Glomerular endothelial cell (primary cell): ENCODE measurements at regions not wholly inside any gene's neighbourhood (a gene's known extent, or its start where the extent isn't known, plus 50 kb on each side); places are given as distances from the start of the nearest gene placed in this dataset.
"Not testable (repeated sequence)": the region's sequence is repeated elsewhere in the genome, so short reads cannot be mapped to it uniquely, and the experiment has no call there.

Experiments used
- DNase-seq: peaks from one replicate; pipeline ENCODE4 v3.0.0-alpha.2; 2011; ENCODE audit warnings: low read depth, low spot score; ENCODE audit errors: extremely low read depth

GRCh38 chr3:177336873-177337450, 139.7 kb upstream of the TBL1XR1 start:
- no peak for DNase-seq

DNA sequence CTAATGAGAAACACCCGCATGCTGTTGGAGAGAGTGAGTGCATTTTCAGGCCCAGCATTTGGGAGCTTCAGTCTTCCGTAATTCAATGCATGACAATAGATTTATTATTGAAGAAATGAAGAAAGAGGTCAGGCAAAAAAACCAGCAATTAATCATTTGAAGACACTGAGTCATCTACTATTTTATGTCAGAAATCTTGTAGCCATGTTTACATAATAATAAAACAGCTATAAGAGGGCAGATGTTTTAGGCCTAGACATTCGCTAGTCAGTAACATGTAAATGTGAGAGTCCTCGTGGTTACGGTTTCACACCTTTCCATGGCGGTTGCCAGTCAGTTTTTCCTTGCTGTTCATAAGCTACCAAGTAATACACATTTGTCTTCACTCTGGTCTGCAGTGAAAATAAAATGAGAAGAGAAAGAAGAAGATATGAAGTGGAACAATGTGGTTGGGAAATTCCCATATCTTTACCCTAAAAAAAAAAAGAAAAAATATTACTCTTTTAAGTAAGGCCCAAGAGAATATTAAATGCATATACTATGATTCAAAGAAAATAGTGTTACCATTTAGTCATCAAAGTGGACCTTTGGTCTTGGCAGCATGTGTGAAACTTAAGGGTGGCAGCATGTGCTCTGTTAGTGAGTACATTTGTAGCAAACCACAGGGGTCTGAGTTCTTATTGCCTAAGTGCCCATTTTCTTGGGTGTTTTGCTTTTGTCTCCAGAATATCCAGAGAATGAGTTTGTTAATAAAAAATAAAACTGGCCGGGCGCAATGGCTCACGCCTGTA, 140.5 kb upstream of the TBL1XR1 start:
- DNase-seq = no peak

DNA sequence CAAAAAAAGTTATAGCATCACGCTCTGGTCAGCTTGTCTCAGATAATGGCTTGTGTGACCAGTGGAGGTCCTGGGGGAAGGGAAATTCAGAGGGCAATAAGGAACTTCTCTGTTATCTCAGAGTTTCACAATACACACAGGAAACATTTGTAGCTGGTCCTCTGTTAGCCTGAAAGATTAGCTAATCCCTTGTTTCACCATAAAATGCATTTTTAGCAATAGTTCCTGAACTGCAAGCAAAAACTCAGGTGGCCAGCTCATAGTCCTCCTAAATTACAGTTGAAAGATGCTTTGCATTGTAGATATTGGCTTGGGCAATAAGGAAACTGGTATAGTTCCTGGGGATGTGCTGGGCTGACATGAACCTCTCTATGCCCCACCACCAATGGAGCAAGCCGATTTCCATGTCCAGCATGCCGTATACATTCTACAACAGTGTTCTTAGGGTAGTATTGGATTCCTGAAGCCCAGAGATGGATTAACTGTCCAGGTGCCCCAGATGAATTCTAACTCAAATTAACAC, 141.5 kb upstream of the TBL1XR1 start:
- no peak for DNase-seq

DNA sequence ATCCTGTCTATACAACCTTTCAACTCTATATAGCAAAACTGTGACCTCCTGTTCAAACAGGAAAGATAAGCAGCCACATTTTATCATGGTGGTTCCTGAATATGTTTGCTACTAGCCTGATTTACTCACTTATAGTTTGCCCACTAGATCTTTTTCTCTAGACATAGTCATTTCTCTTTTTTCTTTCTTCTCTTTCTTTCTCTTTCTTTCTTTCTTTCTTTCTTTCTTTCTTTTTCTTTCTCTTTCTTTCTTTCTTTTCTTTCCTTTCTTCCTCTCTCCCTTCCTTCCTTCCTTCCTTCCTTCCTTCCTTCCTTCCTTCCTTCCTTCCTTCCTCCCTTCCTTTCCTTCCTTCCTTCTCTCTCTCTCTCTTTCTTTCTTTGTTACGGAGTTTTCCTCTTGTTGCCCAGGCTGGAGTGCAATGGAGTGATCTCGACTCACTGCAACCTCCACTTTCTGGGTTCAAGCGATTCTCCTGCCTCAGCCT, 142.0 kb upstream of the TBL1XR1 start:
- not testable (repeated sequence) for DNase-seq

GRCh38 chr3:177340243-177340830, 143.1 kb upstream of the TBL1XR1 start:
- no peak for DNase-seq

DNA sequence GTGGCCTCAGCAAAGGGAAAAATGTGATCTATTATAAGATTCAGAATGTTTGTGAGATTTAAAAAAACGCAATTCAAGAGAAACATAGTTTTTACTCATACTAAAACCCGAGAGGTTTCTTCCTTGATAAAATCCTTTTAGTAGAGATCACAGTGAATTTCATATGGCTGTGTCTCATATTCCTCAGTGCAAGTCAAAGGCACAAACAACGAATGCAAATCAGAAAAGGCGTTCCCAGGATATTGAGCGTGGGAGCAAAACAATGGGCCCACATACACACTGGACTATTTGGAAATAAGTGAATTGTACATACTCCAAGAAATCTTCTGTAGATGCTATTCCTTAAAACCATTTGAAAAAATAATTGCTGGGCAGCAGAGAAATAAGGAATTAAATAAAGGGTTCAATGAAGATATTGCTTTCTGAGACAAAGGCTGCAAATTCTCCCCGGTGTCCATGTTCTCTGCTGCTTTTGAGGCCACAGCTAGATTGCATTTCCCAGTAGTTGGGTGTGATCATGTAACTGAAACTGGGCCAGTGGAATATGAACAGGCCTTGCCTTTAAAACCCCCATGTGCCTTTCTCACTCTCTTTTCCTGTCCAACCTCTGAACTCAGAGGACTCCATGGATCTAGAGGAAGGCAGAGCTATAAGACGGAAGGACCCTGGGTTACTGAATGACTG, 144.6 kb upstream of the TBL1XR1 start:
- no peak for DNase-seq

DNA sequence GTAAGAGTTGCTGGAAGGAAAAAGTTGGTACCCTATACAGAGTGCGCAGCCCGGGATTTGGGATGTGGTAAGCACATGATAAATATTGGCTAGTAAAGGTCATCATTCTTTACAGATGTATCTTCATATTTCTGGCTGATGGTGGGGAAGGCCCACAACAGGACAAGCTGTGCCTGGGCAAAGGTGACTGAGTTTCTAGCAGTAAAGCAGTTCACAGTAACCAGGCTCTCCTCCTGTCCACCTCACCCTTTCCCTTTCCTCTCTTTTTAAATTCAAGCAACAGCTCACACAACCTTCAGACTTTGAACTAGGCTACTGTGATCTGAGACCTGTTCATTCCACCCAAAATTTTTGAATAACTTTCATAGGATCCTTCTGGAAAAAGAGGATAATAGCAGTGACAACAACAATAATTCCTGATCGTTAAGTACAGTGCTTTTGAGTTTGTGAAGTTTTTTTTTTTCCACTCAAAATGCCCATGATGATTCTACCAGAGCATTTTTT, 145.9 kb upstream of the TBL1XR1 start:
- DNase-seq = no peak

DNA sequence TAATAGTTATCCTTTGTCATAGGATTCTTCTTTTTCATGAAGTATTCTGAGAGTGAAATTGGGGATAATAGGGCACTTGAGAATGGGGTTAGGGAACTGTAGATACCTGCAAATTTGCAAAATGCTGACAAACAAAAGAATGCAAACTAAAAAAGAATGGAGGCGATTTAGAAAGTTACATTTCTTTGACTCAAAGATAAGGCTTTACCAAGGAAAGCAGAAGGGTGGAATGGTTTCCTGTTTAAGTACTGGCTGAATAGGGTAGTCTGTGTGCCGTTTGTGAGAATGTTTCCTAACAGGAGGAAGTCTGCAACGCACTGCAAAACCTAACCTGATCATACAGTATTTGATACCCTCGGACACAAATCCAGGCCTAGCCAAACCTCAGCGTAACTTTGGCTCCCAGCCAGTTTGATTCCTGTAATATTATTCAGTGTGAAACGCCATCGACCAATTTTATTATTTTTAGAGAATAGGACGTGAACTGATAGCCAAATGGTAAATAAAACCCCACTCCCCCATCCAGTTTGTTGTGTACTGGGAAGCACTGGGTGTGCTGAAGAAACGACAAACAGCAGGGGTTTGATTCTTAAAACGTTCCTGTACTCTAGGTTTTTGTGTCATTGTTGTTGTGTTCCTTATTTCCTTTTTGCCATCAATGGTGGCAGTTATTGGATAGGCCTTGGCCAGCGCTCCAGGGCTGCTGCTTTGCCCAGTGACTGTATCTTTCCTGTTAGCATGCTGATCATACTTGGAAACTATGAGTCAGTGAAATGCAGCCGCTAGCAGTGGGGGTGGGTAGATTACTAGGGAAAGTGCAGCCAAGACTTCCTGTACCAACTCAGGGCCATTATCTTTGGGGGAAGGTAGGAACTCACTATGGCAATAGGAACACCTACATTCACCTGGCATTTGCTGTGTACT, 148.0 kb upstream of the TBL1XR1 start:
- DNase-seq = peak; percentile 95

- no peak for DNase-seq
Observed at GRCh38 chr3:177345973-177346503, 148.8 kb upstream of the TBL1XR1 start.

DNA sequence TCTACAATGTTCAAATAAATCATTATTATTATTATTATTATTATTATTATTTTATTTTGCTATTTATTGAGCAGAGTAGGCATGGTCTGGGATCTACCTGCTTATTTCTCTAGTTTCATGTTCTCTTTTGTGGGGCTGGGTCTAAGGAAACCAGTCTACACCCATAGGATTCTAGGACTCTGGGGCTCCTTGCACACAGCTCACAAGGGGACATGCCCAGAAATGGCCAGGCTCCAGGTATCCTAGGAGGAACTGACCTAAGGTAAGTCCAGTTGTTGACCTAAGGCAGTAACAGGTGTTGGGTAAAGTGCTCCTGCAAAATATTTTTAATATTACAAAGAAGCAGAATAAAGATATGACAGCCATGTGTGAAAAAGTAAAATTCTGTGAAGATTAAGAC, 149.6 kb upstream of the TBL1XR1 start:
- DNase-seq = no peak

DNA sequence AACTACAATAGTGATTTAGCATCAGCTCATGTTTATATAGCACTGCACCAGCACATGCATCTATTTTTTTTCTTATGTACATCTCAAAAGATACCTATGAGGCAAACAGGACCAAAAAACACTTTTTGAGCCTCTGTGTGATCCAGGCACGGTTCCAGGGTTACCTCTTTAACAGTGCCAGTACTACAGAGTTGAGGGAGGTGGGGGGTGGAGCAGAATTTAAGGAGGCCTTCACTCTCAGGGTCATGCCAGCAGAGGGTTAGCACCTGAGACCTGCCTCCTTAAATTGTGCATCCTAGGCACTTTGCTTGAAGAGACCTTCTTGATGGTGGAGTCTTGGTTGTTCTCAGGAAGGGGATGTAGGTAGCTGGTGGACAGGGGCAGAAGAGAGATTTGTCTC, 150.3 kb upstream of the TBL1XR1 start:
- DNase-seq = no peak

- DNase-seq = no peak
Observed at GRCh38 chr3:177348974-177349373, 151.7 kb upstream of the TBL1XR1 start.

DNA sequence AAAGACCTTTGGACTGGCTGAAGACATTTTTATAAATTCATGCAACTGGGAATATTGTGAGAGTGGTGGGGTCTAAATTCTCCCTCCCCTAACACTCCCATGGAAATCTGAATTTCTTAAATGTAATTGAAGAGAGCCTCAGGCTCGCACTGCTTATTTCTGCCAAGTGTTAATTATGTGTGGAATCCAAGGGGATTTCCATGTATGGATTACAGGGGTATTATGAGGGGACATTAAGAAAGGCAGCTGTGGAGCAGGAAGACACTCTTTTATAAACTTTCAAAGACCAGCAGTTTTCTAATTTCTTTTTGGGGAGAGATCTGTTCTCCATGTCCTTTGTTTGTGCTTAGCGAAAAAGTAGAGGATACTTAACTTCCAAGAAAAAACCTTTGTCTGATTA, 152.1 kb upstream of the TBL1XR1 start:
- no peak for DNase-seq

- DNase-seq = no peak
Observed at GRCh38 chr3:177350121-177350520, 152.8 kb upstream of the TBL1XR1 start.

DNA sequence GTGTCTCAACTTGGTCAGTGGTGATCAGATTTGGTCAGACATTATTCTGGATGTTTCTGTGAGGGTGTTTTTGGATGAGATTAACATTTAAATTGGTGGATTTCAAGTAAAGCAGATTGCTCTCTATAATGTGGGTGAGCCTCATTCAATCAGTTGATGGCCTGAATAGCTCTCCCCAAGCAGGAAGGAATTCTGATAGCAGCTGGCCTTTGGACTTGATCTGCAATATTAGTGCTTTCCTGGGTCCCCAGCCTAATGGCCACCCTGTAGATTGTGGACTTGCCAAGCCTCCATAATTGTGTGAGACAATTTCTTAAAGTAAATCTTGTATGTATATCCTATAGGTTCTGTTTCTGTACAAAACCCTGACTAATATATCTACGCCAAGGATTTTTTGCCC, 153.9 kb upstream of the TBL1XR1 start:
- no peak for DNase-seq

DNA sequence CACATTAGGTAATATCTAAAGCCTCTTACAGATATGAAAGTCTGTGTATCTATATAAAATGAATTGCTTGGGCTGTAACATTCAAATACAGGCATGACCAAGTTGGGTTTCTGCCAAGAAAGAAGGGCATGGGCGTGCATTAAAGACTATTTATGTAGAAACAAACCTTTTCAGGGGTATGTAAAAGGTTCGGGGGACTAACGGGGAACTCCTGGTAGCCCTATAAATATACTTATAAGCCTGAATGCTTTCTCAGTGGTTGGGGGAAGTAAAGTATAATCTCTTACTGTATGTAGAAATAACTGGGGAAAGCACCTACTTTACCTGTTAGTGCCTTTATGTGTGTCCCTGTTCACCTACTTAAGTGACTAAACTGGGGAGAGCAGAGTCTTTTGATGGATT, 154.5 kb upstream of the TBL1XR1 start:
- DNase-seq = no peak

- DNase-seq = no peak
Observed at GRCh38 chr3:177352424-177352823, 155.1 kb upstream of the TBL1XR1 start.

GRCh38 chr3:177353140-177353539, 155.9 kb upstream of the TBL1XR1 start:
- no peak for DNase-seq

- not testable (repeated sequence) for DNase-seq
Observed at GRCh38 chr3:177353879-177354278, 156.6 kb upstream of the TBL1XR1 start.

DNA sequence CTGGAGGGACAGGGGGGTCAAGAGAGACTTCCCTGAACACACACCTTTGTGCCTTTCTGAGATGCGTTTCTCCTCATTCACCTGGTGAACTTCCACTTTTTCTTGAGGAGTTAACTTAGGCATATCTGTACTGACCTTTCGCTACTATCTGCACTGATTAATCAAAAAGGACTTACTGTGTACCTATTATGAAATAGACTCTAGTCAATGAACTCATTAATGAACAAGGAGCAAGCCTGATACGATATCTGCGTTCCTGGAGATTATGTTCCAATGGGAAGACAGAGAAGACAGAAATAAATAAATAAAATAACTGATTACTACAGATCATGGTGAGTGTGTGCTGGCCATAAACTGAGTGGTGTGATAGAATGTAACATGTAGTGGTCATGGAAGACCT, 157.2 kb upstream of the TBL1XR1 start:
- DNase-seq = no peak
